Upper lobe of left lung (tissue), 4 donors: ENCODE measurements at regions not wholly inside any gene's neighbourhood (a gene's known extent, or its start where the extent isn't known, plus 50 kb on each side); places are given as distances from the start of the nearest gene placed in this dataset.

Source experiments
- EP300 ChIP-seq, 4 donors: sonication (generic); formaldehyde crosslinking; IDR thresholded peaks; one replicate each; pipeline ENCODE4 v1.5.1; 2017; ENCODE audit warnings: antibody characterized with exemption in 4 of 4, control low read depth in 2 of 4
- POLR2A ChIP-seq, 4 donors: fragments of 450-650 bp; IDR thresholded peaks; one replicate each; pipeline ENCODE4 v1.5.1; 2016 to 2017; ENCODE audit warnings: antibody characterized with exemption in 4 of 4, mild to moderate bottlenecking in 2 of 4
- POLR2AphosphoS5 ChIP-seq, 2 donors: sonication (generic); formaldehyde crosslinking; IDR thresholded peaks; one replicate each; pipeline ENCODE4 v1.5.1; 2017; ENCODE audit warnings: antibody characterized with exemption in 2 of 2
- TF ChIP-seq, protein P1 (sequence below), 6 experiments: fragments of 450-650 bp in 4 of 6; fragments of 200-600 bp in 2 of 6; sonication (generic) in 2 of 6; IDR thresholded peaks; one replicate each; pipeline ENCODE4 v1.5.1; 2016 to 2019; ENCODE audit warnings: antibody characterized with exemption in 6 of 6

GRCh38 chr14:59041308-59041707 is 147.2 kb upstream of the DAAM1 start:
- TF ChIP-seq, protein P1, sequence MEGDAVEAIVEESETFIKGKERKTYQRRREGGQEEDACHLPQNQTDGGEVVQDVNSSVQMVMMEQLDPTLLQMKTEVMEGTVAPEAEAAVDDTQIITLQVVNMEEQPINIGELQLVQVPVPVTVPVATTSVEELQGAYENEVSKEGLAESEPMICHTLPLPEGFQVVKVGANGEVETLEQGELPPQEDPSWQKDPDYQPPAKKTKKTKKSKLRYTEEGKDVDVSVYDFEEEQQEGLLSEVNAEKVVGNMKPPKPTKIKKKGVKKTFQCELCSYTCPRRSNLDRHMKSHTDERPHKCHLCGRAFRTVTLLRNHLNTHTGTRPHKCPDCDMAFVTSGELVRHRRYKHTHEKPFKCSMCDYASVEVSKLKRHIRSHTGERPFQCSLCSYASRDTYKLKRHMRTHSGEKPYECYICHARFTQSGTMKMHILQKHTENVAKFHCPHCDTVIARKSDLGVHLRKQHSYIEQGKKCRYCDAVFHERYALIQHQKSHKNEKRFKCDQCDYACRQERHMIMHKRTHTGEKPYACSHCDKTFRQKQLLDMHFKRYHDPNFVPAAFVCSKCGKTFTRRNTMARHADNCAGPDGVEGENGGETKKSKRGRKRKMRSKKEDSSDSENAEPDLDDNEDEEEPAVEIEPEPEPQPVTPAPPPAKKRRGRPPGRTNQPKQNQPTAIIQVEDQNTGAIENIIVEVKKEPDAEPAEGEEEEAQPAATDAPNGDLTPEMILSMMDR (IDR thresholded peaks at IDR 0.05), result no peak
- no peak for TF ChIP-seq POLR2AphosphoS5 (IDR thresholded peaks at IDR 0.05)
- no peak for TF ChIP-seq POLR2A (IDR thresholded peaks at IDR 0.05)
- TF ChIP-seq EP300 (IDR thresholded peaks at IDR 0.05), result no peak
